Fibroblast of lung (primary cell): ENCODE measurements at regions not wholly inside any gene's neighbourhood (a gene's known extent, or its start where the extent isn't known, plus 50 kb on each side); places are given as distances from the start of the nearest gene placed in this dataset.

Source experiments
- CTCF ChIP-seq, 2 donors: IDR thresholded peaks in 1 of 2; conservative IDR thresholded peaks in 1 of 2; 1 replicate in 1 of 2; 2 replicates in 1 of 2; pipeline ENCODE4 v1.5.1; 2011 to 2012; ENCODE audit warnings: low read length in 2 of 2, control low read depth in 1 of 2, inconsistent platforms in 1 of 2, low read depth in 1 of 2, mild to moderate bottlenecking in 1 of 2
- EZH2 ChIP-seq: IDR thresholded peaks from 2 replicates; pipeline ENCODE4 v1.5.1; 2012; ENCODE audit warnings: low read length, control low read depth, mild to moderate bottlenecking; ENCODE audit errors: missing control alignments

DNA sequence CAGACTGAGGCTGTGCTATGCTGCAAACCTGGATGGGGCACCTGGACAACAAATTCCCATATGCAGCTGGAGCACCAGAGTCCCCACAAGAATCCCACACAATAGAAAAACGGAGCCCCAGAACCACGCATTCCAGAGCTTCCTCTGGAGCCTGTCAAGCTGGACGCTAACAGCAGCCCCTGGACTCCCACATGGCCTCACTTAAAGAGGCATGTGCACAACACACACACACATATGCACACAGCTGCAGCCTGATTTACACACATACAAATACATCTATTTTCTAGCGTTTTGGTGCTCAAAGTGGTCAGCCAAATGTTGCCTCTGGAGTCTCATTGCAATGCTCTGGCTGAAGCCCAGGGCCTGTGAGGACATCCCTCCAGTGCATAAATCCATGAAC is 632.7 kb upstream of the ID2 start:
- TF ChIP-seq CTCF (conservative IDR thresholded peaks at IDR 0.05 in 1 of 2, IDR thresholded peaks at IDR 0.05 in 1 of 2; ENCODE audit: low read depth in 1 of 2, low read length in 2 of 2) (no peak), EZH2 (no peak)
